Erythroblast (primary cell): ENCODE measurements at regions not wholly inside any gene's neighbourhood (a gene's known extent, or its start where the extent isn't known, plus 50 kb on each side); places are given as distances from the start of the nearest gene placed in this dataset.

Source experiments
- GATA1 ChIP-seq: IDR thresholded peaks from 2 replicates; pipeline ENCODE4 v1.6.1; 2011; ENCODE audit warnings: low read depth, mild to moderate bottlenecking, control low read depth, low read length, moderate library complexity
- POLR2A ChIP-seq: IDR thresholded peaks from 2 replicates; pipeline ENCODE4 v1.6.1; 2011; ENCODE audit warnings: mild to moderate bottlenecking, low read length

- TF ChIP-seq POLR2A (no peak), GATA1 (no peak)
These were observed 937.5 kb downstream of the GRID1 start for GRCh38 chr10:85429126-85429525.
